Upper lobe of left lung (tissue), 4 donors: ENCODE measurements at regions not wholly inside any gene's neighbourhood (a gene's known extent, or its start where the extent isn't known, plus 50 kb on each side); places are given as distances from the start of the nearest gene placed in this dataset.

Experiments used
- CTCF ChIP-seq, 6 experiments: fragments of 450-650 bp in 4 of 6; fragments of 200-600 bp in 2 of 6; sonication (generic) in 2 of 6; IDR thresholded peaks; one replicate each; pipeline ENCODE4 v1.5.1; 2016 to 2019; ENCODE audit warnings: antibody characterized with exemption in 6 of 6
- EP300 ChIP-seq, 4 donors: sonication (generic); formaldehyde crosslinking; IDR thresholded peaks; one replicate each; pipeline ENCODE4 v1.5.1; 2017; ENCODE audit warnings: antibody characterized with exemption in 4 of 4, control low read depth in 2 of 4

GRCh38 chr5:72656331-72656730 is 149.1 kb upstream of the ZNF366 start:
- TF ChIP-seq EP300 (IDR thresholded peaks at IDR 0.05) (no peak), CTCF (IDR thresholded peaks at IDR 0.05) (no peak)
